HFFc6 (cell line): ENCODE measurements at regions not wholly inside any gene's neighbourhood (a gene's known extent, or its start where the extent isn't known, plus 50 kb on each side); places are given as distances from the start of the nearest gene placed in this dataset.

Experiments
- DNase-seq: peaks from one replicate; pipeline ENCODE4 v3.0.0-alpha.2; 2018
- H3K27ac Mint-ChIP-seq: 2 replicates; pipeline ENCODE4 v1.8.0; 2020; ENCODE audit warnings: mild to moderate bottlenecking, mixed read lengths
- H3K27me3 Mint-ChIP-seq: 2 replicates; pipeline ENCODE4 v1.8.0; 2021; ENCODE audit warnings: mild to moderate bottlenecking, moderate library complexity, mixed read lengths; ENCODE audit not compliant: insufficient read depth
- H3K36me3 Mint-ChIP-seq: 2 replicates; pipeline ENCODE4 v1.8.0; 2021; ENCODE audit warnings: low read depth, mixed read lengths
- H3K4me1 Mint-ChIP-seq: 2 replicates; pipeline ENCODE4 v1.8.0; 2020; ENCODE audit warnings: low read depth, mixed read lengths
- H3K4me3 Mint-ChIP-seq: 2 replicates; pipeline ENCODE4 v1.8.0; 2020; ENCODE audit warnings: mild to moderate bottlenecking, moderate library complexity, mixed read lengths
- H3K9me3 Mint-ChIP-seq: 2 replicates; pipeline ENCODE4 v1.8.0; 2020; ENCODE audit warnings: mild to moderate bottlenecking, mixed read lengths
- CTCF ChIP-seq: fragments of 200-600 bp; sonication (generic); IDR thresholded peaks from 2 replicates; pipeline ENCODE4 v1.5.0; 2021; ENCODE audit warnings: antibody characterized with exemption, mild to moderate bottlenecking

GRCh38 chr7:38020121-38020785 is 99.8 kb downstream of the EPDR1 start:
- no peak overlapping the region for H3K27ac Mint-ChIP-seq
- no peaks in the 10 kb centered on the region for H3K4me1 Mint-ChIP-seq
- TF ChIP-seq CTCF: no peak
- DNase-seq: no peak
- peaks cover 54% of the 10 kb centered on the region for H3K9me3 Mint-ChIP-seq
- no peak overlapping the region for H3K4me3 Mint-ChIP-seq
- H3K36me3 Mint-ChIP-seq: no peaks in the 10 kb centered on the region
- no peaks in the 10 kb centered on the region for H3K27me3 Mint-ChIP-seq

- Mint-ChIP-seq H3K27me3 (no peaks in the 10 kb centered on the region), H3K36me3 (no peaks in the 10 kb centered on the region), H3K4me1 (no peaks in the 10 kb centered on the region), H3K27ac (no peak overlapping the region), H3K4me3 (no peak overlapping the region), H3K9me3 (peaks cover 46% of the 10 kb centered on the region)
- no peak for DNase-seq
- no peak for TF ChIP-seq CTCF
Measured at GRCh38 chr7:38021892-38022291, 101.5 kb downstream of the EPDR1 start.

- no peak for TF ChIP-seq CTCF
- no peak for DNase-seq
- Mint-ChIP-seq H3K4me1 (no peaks in the 10 kb centered on the region), H3K9me3 (peaks cover 26% of the 10 kb centered on the region), H3K36me3 (no peaks in the 10 kb centered on the region), H3K27me3 (no peaks in the 10 kb centered on the region), H3K27ac (no peak overlapping the region), H3K4me3 (no peak overlapping the region)
Measured at GRCh38 chr7:38025815-38026214, 105.4 kb downstream of the EPDR1 start.

- Mint-ChIP-seq H3K27ac (no peak overlapping the region), H3K4me3 (no peak overlapping the region), H3K9me3 (peaks cover 20% of the 10 kb centered on the region), H3K36me3 (no peaks in the 10 kb centered on the region), H3K4me1 (no peaks in the 10 kb centered on the region), H3K27me3 (no peaks in the 10 kb centered on the region)
- TF ChIP-seq CTCF: no peak
- DNase-seq: no peak
Measured at GRCh38 chr7:38027884-38028455, 107.5 kb downstream of the EPDR1 start.

GRCh38 chr7:38034062-38034908 is 113.8 kb downstream of the EPDR1 start:
- Mint-ChIP-seq H3K27ac (no peak overlapping the region), H3K4me3 (no peak overlapping the region), H3K9me3 (peaks cover 29% of the 10 kb centered on the region), H3K4me1 (no peaks in the 10 kb centered on the region), H3K36me3 (no peaks in the 10 kb centered on the region), H3K27me3 (no peaks in the 10 kb centered on the region)
- no peak for DNase-seq
- TF ChIP-seq CTCF: no peak
